DMS 273 (cell line): ENCODE measurements at regions not wholly inside any gene's neighbourhood (a gene's known extent, or its start where the extent isn't known, plus 50 kb on each side); places are given as distances from the start of the nearest gene placed in this dataset.
"Not testable (repeated sequence)": the region's sequence is repeated elsewhere in the genome, so short reads cannot be mapped to it uniquely, and the experiment has no call there.

Experiments
- DNase-seq: peaks from one replicate; lab custom pipeline; 2025; ENCODE audit not compliant: unreplicated experiment; lab: John Stamatoyannopoulos, UW

- DNase-seq: no peak
Measured at GRCh38 chr1:61028136-61028535, 54.2 kb upstream of the NFIA start.

DNA sequence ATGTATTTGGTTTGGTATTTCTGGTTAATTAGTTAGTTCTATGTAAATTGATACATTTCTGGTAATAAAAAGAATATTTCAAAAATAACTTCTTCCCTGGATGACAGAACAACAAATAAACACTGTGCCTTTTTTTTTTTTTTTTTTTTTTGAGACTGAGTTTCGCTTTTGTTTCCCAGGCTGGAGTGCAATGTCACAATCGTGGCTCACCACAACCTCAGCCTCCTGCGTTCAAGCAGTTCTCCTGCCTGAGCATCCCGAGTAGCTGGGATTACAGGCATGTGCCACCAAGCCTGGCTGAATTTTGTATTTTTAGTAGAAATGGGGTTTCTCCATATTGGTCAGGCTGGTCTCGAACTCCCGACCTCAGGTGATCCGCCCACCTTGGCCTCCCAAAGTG is 64.3 kb upstream of the NFIA start:
- not testable (repeated sequence) for DNase-seq

DNA sequence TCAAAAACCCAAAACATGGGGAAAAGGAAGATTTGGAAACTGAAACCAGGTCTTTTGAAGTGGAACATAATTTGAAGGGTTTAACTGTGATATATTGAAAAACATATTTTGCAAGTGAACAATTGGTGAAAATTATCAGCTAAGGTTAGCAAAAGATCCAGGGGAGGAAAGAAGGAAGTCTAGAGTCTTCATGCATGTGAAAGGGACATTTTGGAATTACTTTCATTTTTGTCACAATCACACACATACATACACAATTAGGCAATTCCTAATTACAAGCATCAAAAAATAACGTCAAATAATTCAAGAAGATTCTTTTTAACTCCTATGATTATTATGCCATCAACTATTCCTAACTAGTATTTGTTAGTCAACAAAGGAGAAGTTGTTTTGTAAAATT is 64.7 kb upstream of the NFIA start:
- no peak for DNase-seq

DNA sequence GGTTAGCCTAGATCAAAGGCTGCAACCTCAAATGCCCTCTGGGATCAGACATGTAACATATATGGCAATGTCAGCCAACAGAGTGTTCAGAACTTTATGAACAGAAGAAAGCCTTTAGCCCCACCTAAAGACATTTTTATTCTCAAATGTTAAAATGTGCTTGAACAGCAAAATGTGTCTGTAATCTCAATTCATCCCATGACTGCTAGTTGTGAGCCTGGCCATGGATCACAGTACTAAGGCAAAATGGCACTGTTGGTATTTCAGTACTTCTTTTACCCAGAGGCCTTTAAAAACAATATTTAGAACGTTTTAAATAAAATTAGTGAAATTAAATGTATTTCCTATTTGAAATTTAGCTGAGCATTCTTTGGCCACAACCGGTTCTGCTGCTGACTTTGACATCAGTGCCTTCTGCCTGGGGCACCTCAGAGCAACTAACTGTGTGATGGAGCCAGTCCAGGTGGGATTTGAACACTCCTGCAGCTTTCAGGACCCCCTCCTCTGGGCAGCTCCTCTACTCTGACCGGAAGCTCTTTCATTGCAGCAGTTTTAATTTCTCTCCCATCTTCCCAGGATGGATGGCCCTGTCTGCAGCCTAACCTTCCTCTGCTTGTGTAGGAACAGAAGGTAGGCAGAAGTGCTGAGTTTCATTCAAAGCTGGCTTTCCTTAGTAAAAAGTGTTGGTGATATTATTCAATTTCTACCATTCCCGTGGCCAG is 68.3 kb upstream of the NFIA start:
- DNase-seq: no peak

DNA sequence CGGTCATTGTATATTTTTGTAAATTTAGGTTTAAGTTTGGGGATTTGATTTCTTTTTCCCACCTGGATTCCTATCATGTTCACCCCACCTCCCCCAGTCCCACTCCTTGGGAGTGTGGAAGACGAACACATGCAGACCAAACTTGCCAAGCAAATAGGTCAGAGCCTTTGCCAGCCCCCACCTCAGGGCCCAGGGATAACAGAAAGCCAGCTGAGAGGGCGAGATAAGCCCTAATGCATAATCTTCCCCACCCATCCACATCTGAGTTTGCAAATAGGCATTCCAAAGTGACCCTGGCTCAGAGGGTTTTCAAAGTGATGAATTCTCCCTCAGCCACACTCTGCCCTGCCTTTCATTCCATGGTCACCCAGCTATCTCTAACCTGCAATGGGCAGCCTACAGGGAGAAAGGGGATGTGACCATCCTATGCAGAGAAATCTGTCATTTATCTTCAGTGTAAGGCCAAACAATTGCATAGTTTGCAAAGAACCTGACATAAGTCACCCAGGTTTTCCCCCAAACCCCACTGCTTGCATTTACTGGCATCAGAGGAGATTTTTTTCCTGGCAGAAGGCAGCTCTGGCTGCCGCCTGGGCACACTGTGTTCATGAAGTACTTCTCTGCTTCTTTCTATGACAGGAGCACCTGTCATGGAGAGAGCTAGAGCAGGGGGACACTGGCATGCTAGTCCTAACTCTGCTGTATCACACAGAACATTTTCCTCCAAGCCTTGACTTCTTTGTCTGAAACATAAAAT is 69.0 kb upstream of the NFIA start:
- no peak for DNase-seq

DNA sequence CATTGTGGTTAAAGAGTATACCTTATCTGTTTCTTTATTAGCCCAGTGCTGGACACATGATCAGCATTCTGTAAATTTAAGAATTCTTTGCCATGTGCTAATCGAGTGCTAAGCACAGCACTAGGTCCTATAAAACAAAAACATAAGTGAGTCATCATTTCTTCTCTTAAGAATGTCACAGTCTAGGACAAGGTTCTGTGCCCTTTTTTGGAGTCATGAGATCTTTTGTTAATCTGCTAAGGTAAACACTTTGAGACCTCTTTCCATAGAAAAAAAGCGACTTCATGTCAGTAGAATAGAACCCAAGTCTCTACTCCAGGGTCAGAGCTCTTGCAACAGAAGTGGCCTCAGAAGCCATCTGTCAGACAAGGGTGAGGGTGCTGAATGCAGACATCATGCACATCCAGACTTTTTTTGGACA is 70.0 kb upstream of the NFIA start:
- DNase-seq: no peak

- DNase-seq: no peak
Measured at GRCh38 chr1:61011561-61012263, 70.6 kb upstream of the NFIA start.

- no peak for DNase-seq
Measured at GRCh38 chr1:61007534-61008364, 74.6 kb upstream of the NFIA start.

- no peak for DNase-seq
Measured at GRCh38 chr1:61005614-61006580, 76.5 kb upstream of the NFIA start.

DNA sequence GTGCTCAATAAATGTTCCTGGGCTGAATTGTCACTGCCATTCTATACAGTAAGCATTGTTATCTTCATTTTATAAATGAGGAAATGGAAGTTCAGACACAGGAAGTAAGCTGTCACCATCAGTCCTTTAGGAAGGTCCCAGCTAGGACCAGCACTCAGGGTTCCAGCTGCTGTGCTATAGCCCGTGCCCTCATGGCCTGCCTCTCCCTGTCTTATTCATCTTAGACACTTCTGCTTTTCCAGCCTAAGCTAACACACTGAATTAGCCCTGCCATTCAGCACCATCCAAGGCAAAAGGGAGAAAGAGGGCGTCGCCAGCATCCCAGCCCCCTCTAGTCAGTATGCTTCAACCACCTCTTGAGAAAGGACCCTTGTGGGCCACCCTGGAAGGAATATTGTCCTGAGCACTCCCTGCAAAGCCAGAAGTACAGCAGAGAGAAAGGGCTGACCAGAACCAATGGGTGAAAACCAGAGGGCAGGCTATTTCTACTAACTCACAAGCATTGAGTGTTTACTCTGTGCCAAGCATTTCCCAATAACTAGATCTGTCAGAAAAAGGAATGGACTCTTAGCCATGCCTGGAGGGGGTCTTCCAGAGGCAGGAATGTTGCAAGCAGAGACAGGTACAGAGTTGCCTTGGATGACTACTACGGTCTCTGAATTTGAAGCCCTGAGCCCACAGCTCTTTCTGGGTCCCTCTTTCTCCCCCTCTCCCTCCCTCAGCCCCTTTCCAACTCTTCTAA is 77.9 kb upstream of the NFIA start:
- no peak for DNase-seq

GRCh38 chr1:61000327-61000726 is 82.0 kb upstream of the NFIA start:
- no peak for DNase-seq

DNA sequence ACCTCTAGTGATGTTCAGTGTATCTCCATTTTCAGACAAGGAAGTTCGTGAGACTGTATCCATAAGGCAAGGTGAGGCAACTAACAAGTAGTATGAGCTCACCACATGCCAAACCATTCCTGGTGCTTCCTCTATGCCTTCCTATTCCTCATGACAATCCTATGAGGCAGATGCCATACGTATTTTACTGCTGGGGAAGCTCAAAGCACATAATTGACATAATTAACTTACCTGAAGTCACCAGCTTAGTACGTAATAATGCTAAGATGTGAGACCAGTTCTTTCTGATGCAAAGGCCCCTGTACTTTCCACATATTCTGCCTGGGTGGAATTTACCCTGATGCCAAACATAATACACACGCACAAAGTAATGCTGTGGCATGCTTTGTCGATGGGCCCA is 83.6 kb upstream of the NFIA start:
- DNase-seq: no peak

- no peak for DNase-seq
Measured at GRCh38 chr1:60994828-60995492, 87.4 kb upstream of the NFIA start.

GRCh38 chr1:60994369-60994768 is 88.0 kb upstream of the NFIA start:
- no peak for DNase-seq

GRCh38 chr1:60992165-60992564 is 90.2 kb upstream of the NFIA start:
- no peak for DNase-seq

GRCh38 chr1:60990714-60991090 is 91.7 kb upstream of the NFIA start:
- no peak for DNase-seq

DNA sequence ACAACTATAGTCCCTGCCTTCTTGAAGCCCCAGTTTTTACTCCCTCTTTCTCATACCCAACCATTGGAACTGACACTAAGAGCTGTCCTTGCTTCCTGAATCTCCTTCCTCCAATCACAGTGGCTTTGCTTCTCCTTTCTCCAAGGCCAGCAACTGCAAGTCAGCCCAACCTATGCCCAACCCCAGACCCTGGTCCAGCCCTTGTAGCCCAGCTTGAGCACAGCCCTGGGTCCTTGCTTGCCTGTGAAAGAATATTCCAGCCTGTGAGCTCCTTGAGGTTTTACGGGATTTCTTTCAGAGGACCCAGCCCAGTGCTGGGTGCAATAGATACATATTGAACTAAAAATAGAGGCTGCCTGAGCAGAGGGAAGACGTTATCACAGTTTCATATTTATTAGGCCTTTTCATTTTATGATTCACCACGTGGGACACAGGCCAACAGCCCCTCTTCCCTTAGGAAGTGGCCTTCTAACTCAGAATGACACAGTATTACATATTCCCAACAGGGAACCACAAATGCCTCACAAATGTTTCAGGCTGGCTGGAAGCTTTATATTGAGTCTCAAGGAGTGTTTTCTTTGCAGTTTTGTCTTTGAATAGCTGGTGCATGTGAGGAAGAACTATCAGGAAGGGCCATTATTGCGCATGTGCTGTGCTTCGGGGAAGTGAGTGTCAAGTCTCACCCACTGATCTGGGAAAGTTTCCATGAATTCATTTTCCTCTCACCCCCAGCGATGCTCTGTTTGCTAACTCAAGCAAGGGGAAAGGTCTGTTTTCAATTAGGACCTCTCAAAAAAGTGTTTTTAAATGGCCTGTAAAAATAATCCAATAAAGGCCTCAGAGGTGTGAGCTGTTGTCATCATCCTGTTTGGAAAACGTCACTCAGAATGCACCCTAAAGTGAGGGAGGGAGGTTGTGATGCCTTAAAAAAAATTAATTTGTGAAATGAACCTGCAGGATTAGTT is 92.3 kb upstream of the NFIA start:
- no peak for DNase-seq

- peak; percentile 72 for DNase-seq
Measured at GRCh38 chr1:60988891-60989290, 93.5 kb upstream of the NFIA start.
